Mesothelial cell of epicardium (in vitro differentiated cells): ENCODE measurements at regions not wholly inside any gene's neighbourhood (a gene's known extent, or its start where the extent isn't known, plus 50 kb on each side); places are given as distances from the start of the nearest gene placed in this dataset.

Source experiments
- DNase-seq, 2 experiments: peaks; one replicate each; pipeline ENCODE4 v3.0.0; 2021; ENCODE audit warnings: low spot score in 2 of 2; ENCODE audit not compliant: unreplicated experiment in 2 of 2
- H3K27ac Mint-ChIP-seq: 2 replicates; pipeline ENCODE4 v1.8.0; 2021; ENCODE audit warnings: mixed read lengths
- H3K27me3 Mint-ChIP-seq: 2 replicates; pipeline ENCODE4 v1.8.0; 2021; ENCODE audit warnings: low read depth, mixed read lengths
- H3K36me3 Mint-ChIP-seq: 2 replicates; pipeline ENCODE4 v1.8.0; 2021; ENCODE audit warnings: mixed read lengths
- H3K4me1 Mint-ChIP-seq: 2 replicates; pipeline ENCODE4 v1.8.0; 2021; ENCODE audit warnings: mixed read lengths
- H3K4me3 Mint-ChIP-seq: 2 replicates; pipeline ENCODE4 v1.8.0; 2021; ENCODE audit warnings: mild to moderate bottlenecking, moderate library complexity, mixed read lengths
- H3K9me3 Mint-ChIP-seq: 2 replicates; pipeline ENCODE4 v1.8.0; 2021; ENCODE audit warnings: mixed read lengths
- CTCF ChIP-seq: fragments of 200-600 bp; sonication (generic); IDR thresholded peaks from one replicate; pipeline ENCODE4 v1.5.0; 2021; ENCODE audit warnings: antibody characterized with exemption; ENCODE audit not compliant: unreplicated experiment

- peak in 1 of 2 experiments; percentile 0 for DNase-seq
- Mint-ChIP-seq H3K4me3 (no peak overlapping the region), H3K9me3 (peaks cover 17% of the 10 kb centered on the region), H3K27me3 (peaks cover 7% of the 10 kb centered on the region), H3K4me1 (no peaks in the 10 kb centered on the region), H3K36me3 (no peaks in the 10 kb centered on the region), H3K27ac (no peak overlapping the region)
- TF ChIP-seq CTCF: no peak
Measured at GRCh38 chr15:69511716-69512340, 59.2 kb downstream of the RPLP1 start.

GRCh38 chr15:69513450-69513960, 60.9 kb downstream of the RPLP1 start:
- Mint-ChIP-seq H3K27ac (no peak overlapping the region), H3K36me3 (no peaks in the 10 kb centered on the region), H3K27me3 (peaks cover 7% of the 10 kb centered on the region), H3K9me3 (peaks cover 17% of the 10 kb centered on the region), H3K4me3 (no peak overlapping the region), H3K4me1 (no peaks in the 10 kb centered on the region)
- DNase-seq: peak in 1 of 2 experiments; percentile 1
- no peak for TF ChIP-seq CTCF

- DNase-seq: no peak
- H3K36me3 Mint-ChIP-seq: no peaks in the 10 kb centered on the region
- peaks cover 10% of the 10 kb centered on the region for H3K27me3 Mint-ChIP-seq
- no peak for TF ChIP-seq CTCF
- peaks cover 16% of the 10 kb centered on the region for H3K9me3 Mint-ChIP-seq
- H3K27ac Mint-ChIP-seq: no peak overlapping the region
- H3K4me1 Mint-ChIP-seq: no peaks in the 10 kb centered on the region
- H3K4me3 Mint-ChIP-seq: no peak overlapping the region
Measured at GRCh38 chr15:69513986-69514385, 61.4 kb downstream of the RPLP1 start.

GRCh38 chr15:69515508-69515907, 62.9 kb downstream of the RPLP1 start:
- Mint-ChIP-seq H3K27ac (no peak overlapping the region), H3K9me3 (peaks cover 3% of the 10 kb centered on the region), H3K27me3 (peaks cover 21% of the 10 kb centered on the region), H3K4me1 (no peaks in the 10 kb centered on the region), H3K36me3 (no peaks in the 10 kb centered on the region), H3K4me3 (no peak overlapping the region)
- TF ChIP-seq CTCF: no peak
- no peak for DNase-seq

- Mint-ChIP-seq H3K4me1 (no peaks in the 10 kb centered on the region), H3K27me3 (peaks cover 25% of the 10 kb centered on the region), H3K36me3 (no peaks in the 10 kb centered on the region), H3K4me3 (no peak overlapping the region), H3K27ac (no peak overlapping the region), H3K9me3 (peaks cover 3% of the 10 kb centered on the region)
- TF ChIP-seq CTCF: no peak
- DNase-seq: no peak
Measured at GRCh38 chr15:69515926-69516325, 63.3 kb downstream of the RPLP1 start.
